ENCODE measurements at regions not wholly inside any gene's neighbourhood (a gene's known extent, or its start where the extent isn't known, plus 50 kb on each side); places are given as distances from the start of the nearest gene placed in this dataset.
A peak's percentile ranks its signal among the peaks of the same experiment; 100 is the strongest.
"Not testable (repeated sequence)": the region's sequence is repeated elsewhere in the genome, so short reads cannot be mapped to it uniquely, and the experiment has no call there.

- DNase-seq: peak; percentile 58
Measured at GRCh38 chr10:42367532-42368230, 270.7 kb downstream of the ZNF33B start.

GRCh38 chr10:42351745-42352144 lies 286.6 kb downstream of the ZNF33B start:
- DNase-seq: no peak

GRCh38 chr10:42336593-42337337 lies 301.6 kb downstream of the ZNF33B start:
- not testable (repeated sequence) for DNase-seq

DNA sequence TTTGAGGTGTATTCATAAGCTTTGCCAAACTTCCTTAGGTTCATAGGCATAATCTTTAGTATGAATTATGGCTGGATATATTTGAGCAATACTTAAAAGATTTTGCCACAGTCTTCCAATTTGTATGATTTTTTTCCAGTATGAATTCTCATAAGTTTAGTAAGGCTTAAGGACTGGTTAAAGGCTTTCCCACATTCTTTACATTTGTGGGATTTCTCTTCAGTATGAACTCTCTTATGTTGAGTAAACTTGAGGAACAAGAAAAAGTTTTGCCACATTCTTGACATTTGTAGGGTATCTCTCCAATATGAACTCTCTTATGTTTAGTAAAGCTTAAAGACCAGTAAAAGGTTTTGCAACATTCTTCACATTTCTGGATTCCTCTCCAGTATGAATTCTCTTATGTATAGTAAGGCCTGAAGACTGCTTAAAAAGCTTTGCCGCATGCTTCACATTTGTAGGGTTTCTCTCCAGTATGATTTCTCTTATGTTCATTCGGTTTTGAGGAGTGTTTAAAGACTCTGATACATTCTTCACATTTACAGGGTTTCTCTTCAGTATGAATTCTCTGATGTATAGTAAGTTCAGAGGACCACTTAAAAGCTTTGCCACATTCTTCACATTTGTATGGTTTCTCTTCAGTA lies 302.6 kb downstream of the ZNF33B start:
- not testable (repeated sequence) for DNase-seq

DNA sequence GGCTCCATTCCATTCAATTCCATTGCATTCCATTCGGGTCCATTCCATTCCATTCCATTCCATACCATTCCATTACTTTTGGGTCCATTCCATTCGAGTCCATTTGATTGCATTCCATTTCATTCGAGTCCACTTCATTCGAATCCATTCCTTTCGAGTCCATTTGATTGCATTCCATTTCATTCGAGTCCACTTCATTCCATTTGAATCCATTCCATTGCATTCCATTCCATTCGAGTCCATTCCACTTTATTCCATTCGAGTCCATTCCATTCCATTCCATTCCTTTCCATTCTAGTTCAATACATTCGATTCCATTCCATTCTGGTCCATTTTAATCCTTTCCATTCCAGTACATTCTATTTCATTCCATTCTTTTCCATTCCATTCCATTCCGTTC lies 334.0 kb downstream of the ZNF33B start:
- no peak for DNase-seq

DNA sequence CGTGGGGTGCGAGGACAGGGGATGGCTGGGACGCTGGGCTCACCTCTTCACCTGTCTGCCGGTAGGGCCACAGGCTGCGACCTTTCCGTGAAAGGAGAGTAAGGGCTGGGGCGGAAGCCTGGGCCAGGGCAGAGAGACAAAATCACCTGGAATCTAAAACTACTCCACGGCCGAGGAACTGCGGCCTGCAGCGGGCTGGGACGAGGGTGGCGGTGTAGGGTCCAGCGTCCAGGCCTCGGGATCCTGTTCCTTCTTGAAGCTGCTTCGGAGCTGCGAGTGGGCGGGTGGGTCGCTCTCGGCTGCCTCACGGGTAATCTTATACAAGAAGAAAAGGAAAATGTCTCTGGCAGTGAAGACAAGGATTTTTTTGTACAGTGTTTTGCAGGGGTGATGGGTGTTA lies 356.5 kb downstream of the ZNF33B start:
- not testable (repeated sequence) for DNase-seq

- not testable (repeated sequence) for DNase-seq
Measured at GRCh38 chr10:42269788-42270187, 368.6 kb downstream of the ZNF33B start.

GRCh38 chr10:42263259-42263658 lies 375.1 kb downstream of the ZNF33B start:
- DNase-seq: not testable (repeated sequence)

- DNase-seq: not testable (repeated sequence)
Measured at GRCh38 chr10:42243002-42243401, 395.4 kb downstream of the ZNF33B start.

- no peak for DNase-seq
Measured at GRCh38 chr10:42242135-42242805, 396.1 kb downstream of the ZNF33B start.

GRCh38 chr10:42236401-42236800 lies 402.0 kb downstream of the ZNF33B start:
- not testable (repeated sequence) for DNase-seq

DNA sequence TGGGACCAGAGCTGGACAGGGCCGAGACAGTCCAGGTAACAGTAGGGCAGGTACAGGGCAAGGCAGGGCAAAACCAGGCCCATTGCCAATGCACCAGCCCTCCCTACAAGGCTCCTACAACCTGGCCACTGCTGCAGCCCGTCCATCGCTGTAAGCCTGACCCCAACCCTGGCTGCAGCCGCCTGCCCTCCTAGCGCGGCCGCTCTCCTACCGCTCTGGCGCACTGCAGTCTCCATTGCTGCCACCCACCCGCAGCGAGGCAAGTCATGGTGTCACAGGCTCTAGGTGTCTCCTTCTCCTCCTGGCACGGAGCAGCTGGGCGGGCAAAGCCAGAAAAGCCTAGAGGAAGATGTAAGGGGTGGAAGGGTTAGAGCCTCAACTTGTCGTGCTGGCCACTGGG lies 402.6 kb downstream of the ZNF33B start:
- DNase-seq: not testable (repeated sequence)

DNA sequence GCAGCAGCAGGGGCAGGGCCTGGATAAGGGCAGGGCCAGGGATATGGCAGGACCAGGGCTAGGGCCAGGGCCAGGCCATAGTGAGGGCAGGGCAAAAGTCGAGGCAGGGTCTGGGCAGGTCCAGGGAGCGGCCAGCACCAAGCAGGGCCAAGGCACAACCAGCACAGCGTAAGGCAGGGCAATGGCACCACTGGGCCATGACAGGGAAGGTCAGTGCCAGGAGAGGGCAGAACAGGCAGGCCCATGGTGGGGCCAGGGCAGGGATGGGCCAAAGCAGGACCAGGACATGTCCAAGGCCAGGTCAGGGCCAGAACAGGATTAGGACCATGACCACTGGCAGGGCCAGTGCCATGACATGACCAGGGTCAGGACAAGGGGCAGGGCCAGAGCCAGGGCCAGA lies 403.1 kb downstream of the ZNF33B start:
- not testable (repeated sequence) for DNase-seq

- DNase-seq: not testable (repeated sequence)
Measured at GRCh38 chr10:42234506-42234905, 403.9 kb downstream of the ZNF33B start.

- not testable (repeated sequence) for DNase-seq
Measured at GRCh38 chr10:42233461-42234206, 404.7 kb downstream of the ZNF33B start.

DNA sequence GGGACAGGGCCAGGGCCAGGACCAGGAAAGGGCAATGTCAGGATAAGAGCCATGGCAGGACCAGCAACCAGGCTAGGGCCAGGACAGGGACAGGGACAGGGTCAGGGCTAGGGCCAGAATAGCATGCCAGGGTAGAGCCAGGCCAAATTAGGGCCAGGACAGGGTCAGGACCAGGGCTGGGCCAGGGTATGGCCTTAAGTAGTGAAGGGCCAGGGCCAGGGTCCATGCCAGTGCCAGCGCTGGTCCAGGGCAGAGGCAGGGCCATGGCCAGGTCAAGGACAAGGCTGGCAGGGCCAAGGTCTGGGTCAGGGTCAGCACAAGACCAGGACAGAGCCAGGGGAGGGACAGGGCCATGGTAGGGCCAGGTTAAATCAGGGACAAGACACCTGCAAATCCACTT lies 405.4 kb downstream of the ZNF33B start:
- not testable (repeated sequence) for DNase-seq

DNA sequence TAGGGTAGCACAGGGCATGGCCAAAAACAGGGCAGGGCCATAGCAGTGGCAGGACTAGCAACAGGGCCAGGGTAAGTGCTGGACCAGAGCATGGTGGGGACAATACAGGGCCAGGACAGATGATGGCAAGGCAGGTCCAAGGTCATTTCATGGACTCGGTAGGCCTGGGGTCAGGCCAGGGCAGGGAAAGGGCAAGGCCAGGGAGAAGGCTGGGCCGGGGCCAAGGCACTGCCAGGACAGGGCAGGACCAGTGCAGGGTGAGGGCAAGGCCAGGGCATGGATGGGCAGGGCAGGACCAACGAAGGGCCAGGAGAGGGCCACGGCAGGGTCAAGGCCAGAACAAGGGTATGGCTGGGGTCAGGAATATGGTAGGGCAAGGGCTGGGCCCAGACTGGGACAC lies 407.6 kb downstream of the ZNF33B start:
- DNase-seq: not testable (repeated sequence)

DNA sequence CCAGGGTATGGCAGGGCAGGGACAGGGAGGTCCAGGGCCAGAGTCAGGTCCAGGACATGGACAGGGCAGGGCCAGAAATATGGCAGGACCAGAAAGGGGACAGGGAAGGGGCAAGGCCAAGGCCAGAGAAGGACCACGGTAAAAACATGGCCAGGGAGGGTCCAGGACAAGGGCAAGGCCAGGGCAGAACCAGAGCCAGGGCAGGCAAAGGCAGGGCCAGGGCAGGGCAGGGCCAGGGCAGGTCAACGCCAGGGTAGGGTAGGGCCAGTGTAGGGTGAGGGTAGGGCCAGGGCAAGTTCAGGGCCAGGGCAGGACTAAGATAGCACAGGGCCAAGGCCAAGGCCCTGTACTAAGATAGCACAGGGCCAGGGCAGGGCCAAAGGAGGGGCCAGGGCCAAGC lies 408.3 kb downstream of the ZNF33B start:
- DNase-seq: not testable (repeated sequence)

GRCh38 chr10:42227859-42228258 lies 410.5 kb downstream of the ZNF33B start:
- DNase-seq: not testable (repeated sequence)

- DNase-seq: not testable (repeated sequence)
Measured at GRCh38 chr10:42193588-42193987, 444.8 kb downstream of the ZNF33B start.

DNA sequence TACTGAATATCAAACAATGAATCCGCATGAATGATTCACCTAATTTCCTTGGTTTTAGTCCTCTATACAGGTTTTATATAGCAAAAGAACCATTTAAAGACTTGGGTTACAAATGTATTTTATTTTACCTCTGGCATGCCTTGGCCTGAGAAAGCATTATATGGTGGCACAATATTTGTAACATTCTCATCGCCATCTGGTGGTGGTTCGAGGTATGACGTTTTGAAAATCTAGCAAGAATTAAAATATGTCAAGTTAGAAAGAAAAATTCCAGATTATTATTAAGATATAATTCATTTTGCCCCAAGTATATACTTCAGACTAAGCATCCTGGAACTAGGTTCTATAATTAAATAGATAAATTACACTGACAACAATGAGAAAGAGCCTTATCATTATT lies 445.9 kb downstream of the ZNF33B start:
- DNase-seq: not testable (repeated sequence)
